Esophagus mucosa (tissue), 1 donor: ENCODE measurements at regions not wholly inside any gene's neighbourhood (a gene's known extent, or its start where the extent isn't known, plus 50 kb on each side); places are given as distances from the start of the nearest gene placed in this dataset.
"Not testable (repeated sequence)": the region's sequence is repeated elsewhere in the genome, so short reads cannot be mapped to it uniquely, and the experiment has no call there.

Source experiments
- ATAC-seq: fragments of 200-7000 bp; cut with Tn5 transposase; one replicate; pipeline ENCODE4 v1.9.1; 2020
- donor health status: DM: yes; HTN: yes; CAD: no.

- not testable (repeated sequence) for ATAC-seq
Observed at GRCh38 chr17:62196587-62196986, 131.5 kb upstream of the MED13 start.

- no peak for ATAC-seq
Observed at GRCh38 chr17:62194401-62194800, 129.3 kb upstream of the MED13 start.

GRCh38 chr17:62193249-62193648 lies 128.2 kb upstream of the MED13 start:
- no peak for ATAC-seq

- ATAC-seq, result no peak
Observed at GRCh38 chr17:62191390-62192361, 126.6 kb upstream of the MED13 start.

- ATAC-seq, result no peak
Observed at GRCh38 chr17:62189377-62189776, 124.3 kb upstream of the MED13 start.

GRCh38 chr17:62188713-62189112 lies 123.6 kb upstream of the MED13 start:
- ATAC-seq, result peak; percentile 86

GRCh38 chr17:62187681-62188080 lies 122.6 kb upstream of the MED13 start:
- no peak for ATAC-seq

GRCh38 chr17:62186841-62187240 lies 121.8 kb upstream of the MED13 start:
- no peak for ATAC-seq

- no peak for ATAC-seq
Observed at GRCh38 chr17:62180772-62181171, 115.7 kb upstream of the MED13 start.

- peak; percentile 65 for ATAC-seq
Observed at GRCh38 chr17:62179525-62180161, 114.6 kb upstream of the MED13 start.

- no peak for ATAC-seq
Observed at GRCh38 chr17:62178579-62178978, 113.5 kb upstream of the MED13 start.

- no peak for ATAC-seq
Observed at GRCh38 chr17:62172492-62173291, 107.6 kb upstream of the MED13 start.

- ATAC-seq, result no peak
Observed at GRCh38 chr17:62167076-62167475, 102.0 kb upstream of the MED13 start.

GRCh38 chr17:62164747-62165722 lies 100.0 kb upstream of the MED13 start:
- ATAC-seq, result peak; percentile 47

GRCh38 chr17:62163847-62164246 lies 98.8 kb upstream of the MED13 start:
- no peak for ATAC-seq

GRCh38 chr17:62162898-62163297 lies 97.8 kb upstream of the MED13 start:
- ATAC-seq, result no peak

GRCh38 chr17:62161405-62162148 lies 96.5 kb upstream of the MED13 start:
- ATAC-seq, result no peak

GRCh38 chr17:62160816-62161215 lies 95.7 kb upstream of the MED13 start:
- no peak for ATAC-seq

- no peak for ATAC-seq
Observed at GRCh38 chr17:62159994-62160393, 94.9 kb upstream of the MED13 start.

- ATAC-seq, result no peak
Observed at GRCh38 chr17:62156949-62157348, 91.9 kb upstream of the MED13 start.

GRCh38 chr17:62154909-62155308 lies 89.8 kb upstream of the MED13 start:
- no peak for ATAC-seq
